ENCODE measurements at regions not wholly inside any gene's neighbourhood (a gene's known extent, or its start where the extent isn't known, plus 50 kb on each side); places are given as distances from the start of the nearest gene placed in this dataset.

- Histone ChIP-seq H3K4me2 (ENCODE audit: control insufficient read depth, insufficient read depth) (no peak overlapping the region), H3K27me3 (replicated peaks in 1 of 2; ENCODE audit: control insufficient read depth in 2 of 2, insufficient read depth in 2 of 2, low read length in 1 of 2) (peaks cover 0 to 2% of the 10 kb centered on the region in 2 experiments; a peak in 1 of 4 replicates), H3K79me2 (ENCODE audit: control insufficient read depth, insufficient read depth, low read length) (no peaks in the 10 kb centered on the region), H3K4me1 (ENCODE audit: control insufficient read depth, insufficient read depth, low read length) (no peaks in the 10 kb centered on the region), H3K27ac (ENCODE audit: control insufficient read depth, insufficient read depth) (no peak overlapping the region), H2AFZ (ENCODE audit: control insufficient read depth, low read depth, low read length) (no peak overlapping the region), H3K9ac (ENCODE audit: control insufficient read depth, insufficient read depth, low read length) (no peak overlapping the region), H4K20me1 (ENCODE audit: control insufficient read depth, insufficient read depth) (no peaks in the 10 kb centered on the region), H3K36me3 (ENCODE audit: control insufficient read depth in 2 of 2, insufficient read depth in 2 of 2, low read length in 1 of 2) (no peaks in the 10 kb centered on the region), H3K9me3 (replicated peaks; ENCODE audit: control insufficient read depth, insufficient read depth, low read length) (no peaks in the 10 kb centered on the region; the same call in 2 of the 3 replicates), H3K4me3 (no peak overlapping the region)
- ChIA-PET SMC1A (ENCODE audit: uncharacterized antibody, unreplicated experiment) (interaction anchor here (0.8 kb wide), 1 partner anchor 19 kb away, joined by 3 read pairs; no protein-coding TSS in a partner anchor), RAD21 (ENCODE audit: unreplicated experiment) (no interaction called here), POLR2A (no interaction called here), CTCF (no interaction called here)
- DNase-seq (ENCODE audit: low read depth, low spot score), result no peak
- no peak for FAIRE-seq
- no TSS peak for BruUV-seq (replicated peaks)
- no peak for TF ChIP-seq MYB (IDR thresholded peaks at IDR 0.05; ENCODE audit: borderline replicate concordance, low read depth, low read length)
- TF ChIP-seq CTCF (IDR thresholded peaks at IDR 0.05 in 2 of 3, conservative IDR thresholded peaks at IDR 0.05 in 1 of 3; ENCODE audit: control insufficient read depth in 2 of 3, extremely low read depth in 1 of 3, insufficient read depth in 1 of 3, low read depth in 3 of 3, low read length in 3 of 3), result no peak
- TF ChIP-seq HDAC6 (IDR thresholded peaks at IDR 0.05; ENCODE audit: unreplicated experiment), result no peak
- no peak for TF ChIP-seq IRF4 (IDR thresholded peaks at IDR 0.05; ENCODE audit: low read depth, low read length)
- no peak for TF ChIP-seq PRDM15 (CRISPR knock-in tag; IDR thresholded peaks at IDR 0.05)
- TF ChIP-seq CREB1 (IDR thresholded peaks at IDR 0.05; ENCODE audit: low read depth), result no peak
- TF ChIP-seq ZNF592 (IDR thresholded peaks at IDR 0.05), result no peak
- no peak for TF ChIP-seq FOS (IDR thresholded peaks at IDR 0.05; ENCODE audit: borderline replicate concordance, extremely low read depth, insufficient read length)
- TF ChIP-seq POU2F2 (IDR thresholded peaks at IDR 0.05; ENCODE audit: borderline replicate concordance, low read depth, low read length), result no peak
- no peak for TF ChIP-seq RFX5 (IDR thresholded peaks at IDR 0.05; ENCODE audit: low read depth, low read length)
- ATAC-seq, result no peak
- in situ Hi-C loops (cut with MboI) (no loop called here), intact Hi-C loops (cut with micrococcal nuclease; ENCODE audit: unreplicated experiment) (no loop called here)
These were observed 55.7 kb upstream of the BOD1L2 start for GRCh38 chr18:57091231-57091630.

Data from GM12878 (cell line).